ENCODE measurements at regions not wholly inside any gene's neighbourhood (a gene's known extent, or its start where the extent isn't known, plus 50 kb on each side); places are given as distances from the start of the nearest gene placed in this dataset.

DNA sequence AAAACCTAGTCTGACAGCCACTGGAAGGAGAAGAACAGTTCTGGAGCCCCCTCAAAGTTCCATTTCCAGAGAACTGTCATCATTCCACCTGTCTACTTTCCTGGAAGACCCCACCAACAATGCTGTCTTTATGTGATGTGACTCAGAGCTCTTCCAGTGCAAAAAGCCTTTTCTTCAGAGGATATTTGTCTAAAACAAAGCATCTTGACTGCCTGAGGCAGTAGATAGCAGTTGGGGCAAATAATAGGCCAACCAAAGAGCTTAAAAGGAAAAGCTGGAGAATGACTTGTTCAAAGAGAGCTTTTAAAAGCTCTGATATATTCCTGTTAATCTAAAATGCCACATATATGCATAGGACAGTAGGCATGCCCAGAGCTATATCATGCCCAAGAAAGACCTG, 62.6 kb downstream of the MIS18A start:
- DNase-seq: no peak

DNA sequence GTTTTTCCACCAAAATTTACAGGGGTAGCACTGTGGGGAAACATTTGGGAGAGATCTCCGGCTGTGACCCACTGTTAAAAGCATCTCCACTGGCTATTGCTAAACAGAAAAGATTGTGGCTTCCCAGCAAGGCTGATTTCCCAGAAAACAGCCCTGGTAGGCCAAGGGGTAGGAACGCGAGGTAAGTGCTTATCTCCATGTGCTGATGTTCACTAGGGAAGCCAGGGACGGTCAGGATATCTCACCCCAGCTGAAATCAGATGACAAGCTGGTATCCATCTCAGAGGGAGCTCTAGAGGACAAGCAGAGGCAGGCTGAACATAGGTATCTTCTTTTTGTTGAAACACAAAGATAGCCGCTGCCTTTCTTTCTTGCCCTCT, 63.6 kb downstream of the MIS18A start:
- DNase-seq: no peak

DNA sequence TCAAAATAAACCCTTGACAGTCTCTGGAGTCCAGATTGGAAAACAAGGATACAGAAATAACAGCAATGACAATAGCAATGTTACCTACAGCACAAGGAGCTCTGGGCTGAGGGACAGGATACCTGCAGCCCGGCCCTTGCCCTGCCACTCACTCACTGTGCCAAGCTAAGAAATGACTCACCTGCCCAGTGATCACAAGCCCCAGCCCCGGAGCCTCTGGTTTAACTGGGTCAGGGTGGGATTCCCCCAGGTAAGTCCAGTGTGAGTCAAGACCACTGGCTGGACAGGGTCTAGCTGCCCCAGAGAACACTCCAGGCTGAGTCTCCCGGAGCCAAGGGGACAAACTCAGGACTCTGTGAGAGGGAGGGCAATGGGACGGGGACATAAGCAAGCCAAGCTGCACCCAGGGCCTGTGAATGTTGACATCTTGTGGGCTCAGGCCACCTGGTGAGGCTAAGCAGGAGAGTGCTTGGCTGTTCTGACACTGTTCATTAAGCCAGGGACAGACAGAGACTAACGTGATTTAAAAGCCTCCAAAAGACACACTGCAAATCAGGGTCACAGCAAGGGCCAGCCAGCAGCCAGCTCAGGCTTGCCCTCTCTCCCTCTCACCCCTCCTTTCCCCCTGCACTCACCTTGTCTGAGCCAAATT, 64.1 kb downstream of the MIS18A start:
- no peak for DNase-seq

DNA sequence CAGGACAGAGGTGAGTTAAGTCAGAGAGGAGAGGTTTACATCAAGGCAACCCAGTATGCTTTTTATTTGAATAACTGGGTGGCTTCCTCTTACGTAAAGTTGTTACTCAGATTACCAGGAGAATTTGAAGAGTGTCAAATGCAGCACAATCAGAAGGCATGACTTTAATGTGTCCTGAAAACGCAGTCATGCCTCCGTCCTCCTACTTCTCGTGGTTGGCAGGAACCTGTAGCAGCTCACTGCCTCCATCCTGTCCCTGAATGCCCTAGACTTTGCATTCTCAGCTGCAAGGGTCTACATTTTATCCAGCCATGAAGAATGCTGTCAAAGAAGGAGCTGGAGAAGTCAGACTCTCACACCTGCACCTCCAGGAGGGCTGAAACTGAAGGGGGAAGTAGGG, 66.7 kb downstream of the MIS18A start:
- no peak for DNase-seq

DNA sequence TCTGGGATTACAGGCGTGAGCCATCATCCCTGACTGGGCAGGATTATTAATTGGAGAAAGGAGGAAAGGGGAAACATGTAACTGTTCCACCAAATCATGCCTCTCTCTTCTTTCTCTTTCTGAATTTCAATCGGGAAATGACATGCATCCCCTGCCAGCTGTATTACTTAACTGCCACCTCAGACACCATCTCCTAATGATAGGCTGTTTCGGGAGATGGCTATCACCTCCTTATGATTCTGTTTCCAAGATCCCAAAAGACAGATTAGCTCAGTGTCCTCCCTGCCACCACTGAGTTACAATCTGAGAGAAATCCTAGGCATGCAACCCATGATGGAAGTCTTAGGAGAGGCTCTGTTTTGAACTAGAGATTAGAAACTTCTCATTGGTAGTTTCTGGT, 67.5 kb downstream of the MIS18A start:
- no peak for DNase-seq

DNA sequence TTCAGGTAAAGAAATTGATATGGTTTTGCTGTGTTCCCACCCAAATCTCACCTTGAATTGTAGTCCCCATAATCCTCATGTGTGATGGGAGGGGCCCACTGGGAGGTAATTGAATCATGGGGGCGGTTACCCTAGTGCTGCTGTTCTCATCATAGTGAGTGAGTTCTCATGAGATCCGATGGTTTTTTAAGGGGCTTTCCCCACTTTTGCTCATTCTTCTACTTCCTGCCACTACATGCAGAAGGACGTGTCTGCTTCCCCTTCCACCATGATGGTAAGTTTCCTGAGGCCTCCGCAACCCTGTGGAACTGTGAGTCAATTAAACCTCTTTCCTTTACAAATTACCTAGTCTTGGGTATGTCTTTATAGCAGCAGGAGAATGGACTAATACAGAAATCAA, 69.3 kb downstream of the MIS18A start:
- no peak for DNase-seq

DNA sequence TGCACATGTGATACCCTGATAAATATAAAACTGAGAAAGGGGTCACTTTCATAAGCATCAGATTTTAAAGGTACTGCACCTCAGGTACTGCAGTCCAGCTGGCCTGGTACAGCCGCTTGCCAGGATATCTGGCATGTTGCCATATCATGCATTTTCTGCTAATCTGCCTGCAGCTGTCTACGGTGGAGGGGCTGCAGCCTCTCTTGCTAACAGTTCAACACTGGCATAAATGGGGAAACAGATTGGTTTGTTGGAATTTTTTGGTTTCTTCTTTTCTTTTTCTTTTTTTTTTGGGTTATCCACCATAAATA, 71.5 kb downstream of the MIS18A start:
- no peak for DNase-seq

DNA sequence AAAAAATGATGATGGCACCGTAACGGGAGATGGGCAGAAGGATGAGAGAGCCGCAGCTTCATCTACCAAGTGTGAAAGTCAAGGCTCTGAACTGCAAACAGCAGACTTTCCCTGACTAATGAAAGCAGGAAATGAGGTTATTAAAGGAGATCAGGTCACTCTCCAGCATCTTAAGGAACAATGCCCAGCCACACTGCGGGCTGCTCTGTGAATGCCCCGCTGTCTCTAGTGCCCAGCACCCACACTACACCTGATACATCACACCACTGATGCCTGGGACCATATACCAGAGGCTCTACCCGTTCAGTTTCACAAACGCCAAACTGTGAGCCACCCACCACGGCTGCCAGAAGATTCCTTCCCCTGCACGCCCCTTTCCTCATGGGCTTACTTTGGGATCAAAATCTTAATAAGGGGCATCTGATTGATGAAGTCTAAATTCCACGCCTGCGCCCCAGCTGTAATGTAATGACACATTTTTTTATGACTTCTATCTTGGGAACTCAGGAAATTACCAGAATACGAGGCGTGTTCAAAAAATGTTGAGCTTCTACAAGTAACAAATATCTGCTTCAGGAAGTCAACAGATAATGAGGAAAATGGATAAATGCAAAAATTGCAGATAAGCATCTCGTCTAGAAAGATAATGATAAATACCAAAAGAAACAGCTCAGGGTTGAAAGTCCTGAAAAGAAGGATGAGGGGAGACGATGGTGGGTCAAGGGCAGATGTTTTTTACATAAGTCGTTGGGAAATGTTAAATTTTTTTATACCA, 72.0 kb downstream of the MIS18A start:
- no peak for DNase-seq

DNA sequence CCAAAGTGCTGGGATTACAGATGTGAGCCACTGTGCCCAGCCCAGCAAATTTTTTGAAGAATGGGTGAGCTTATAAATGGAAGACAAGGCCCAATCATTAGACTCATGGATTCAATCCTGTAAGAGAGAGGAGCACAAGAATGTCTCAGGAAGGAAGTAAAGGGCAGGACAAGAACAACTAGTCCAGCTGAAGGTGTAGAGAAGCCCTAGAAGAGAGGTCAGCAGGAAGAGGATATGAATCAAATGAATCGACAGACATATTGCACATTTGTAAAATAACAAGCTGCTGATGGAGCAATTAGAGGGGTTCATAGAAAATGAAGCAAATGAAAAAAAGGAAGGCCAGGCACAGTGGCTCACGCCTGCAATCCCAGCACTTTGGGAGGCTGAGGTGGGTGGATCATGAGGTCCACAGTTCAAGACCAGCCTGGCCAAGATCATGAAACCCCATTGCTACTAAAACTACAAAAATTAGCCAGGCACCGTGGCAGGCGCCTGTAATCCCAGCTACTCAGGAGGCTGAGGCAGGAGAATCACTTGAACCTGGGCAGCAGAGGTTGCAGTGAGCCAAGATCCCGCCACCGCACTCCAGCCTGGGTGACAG, 74.9 kb downstream of the MIS18A start:
- no peak for DNase-seq

DNA sequence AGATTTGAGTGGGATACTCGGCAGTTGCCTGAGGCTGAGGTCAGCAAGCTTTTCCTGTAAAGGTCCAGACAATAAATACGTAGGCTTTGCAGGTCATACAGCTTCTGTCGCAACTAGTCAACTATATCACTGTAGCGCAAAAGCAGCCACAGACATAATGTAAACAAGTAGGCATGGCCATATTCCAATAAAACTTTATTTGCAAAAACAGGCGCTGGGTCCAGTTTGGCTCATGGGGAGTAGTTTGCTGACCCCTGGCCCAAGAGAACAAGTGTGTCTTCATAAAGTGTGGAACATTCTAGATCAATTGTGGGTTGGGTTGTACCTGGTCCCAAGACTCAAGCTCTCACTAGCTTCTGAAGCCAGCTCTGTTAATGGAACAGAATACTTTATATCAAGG, 78.8 kb downstream of the MIS18A start:
- no peak for DNase-seq

DNA sequence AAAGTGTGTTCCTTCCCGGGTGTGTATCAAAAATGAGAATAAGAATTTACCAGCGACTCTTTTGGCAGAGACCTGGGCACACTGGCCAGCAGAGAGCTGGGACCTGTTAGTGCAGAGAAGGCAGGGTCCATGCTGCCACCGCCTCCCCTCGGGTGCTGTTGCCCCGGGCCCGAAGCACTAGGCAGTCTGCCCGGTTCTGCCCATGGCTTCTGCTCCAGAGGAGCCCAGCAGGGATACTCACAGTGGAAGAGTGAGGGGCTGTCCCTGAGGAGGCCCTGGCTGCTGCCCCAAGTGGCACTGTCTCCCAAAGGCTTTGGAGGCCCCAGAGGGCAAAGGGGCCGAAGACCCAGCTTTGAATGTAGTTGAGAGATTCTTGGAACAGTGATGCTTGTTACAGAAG, 80.5 kb downstream of the MIS18A start:
- DNase-seq: no peak

DNA sequence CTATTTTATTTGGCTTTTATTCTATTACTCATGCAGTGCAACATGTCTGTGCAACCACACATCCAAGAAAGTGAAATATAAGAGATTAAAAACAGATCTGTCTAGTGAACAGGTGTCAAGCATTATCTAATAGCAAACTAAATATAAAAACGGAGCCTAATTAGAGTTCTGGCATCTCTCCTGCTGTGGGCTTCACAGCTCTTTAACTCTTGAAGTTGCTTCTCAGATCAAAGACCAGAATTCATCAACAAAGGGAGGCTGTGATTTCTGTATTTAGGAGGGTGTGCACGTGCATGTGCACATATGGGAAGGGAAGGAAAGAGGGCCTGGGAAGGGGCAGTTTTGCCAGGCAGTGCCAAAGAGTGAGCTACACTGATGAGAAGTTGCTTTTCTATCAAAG, 81.0 kb downstream of the MIS18A start:
- DNase-seq: no peak

DNA sequence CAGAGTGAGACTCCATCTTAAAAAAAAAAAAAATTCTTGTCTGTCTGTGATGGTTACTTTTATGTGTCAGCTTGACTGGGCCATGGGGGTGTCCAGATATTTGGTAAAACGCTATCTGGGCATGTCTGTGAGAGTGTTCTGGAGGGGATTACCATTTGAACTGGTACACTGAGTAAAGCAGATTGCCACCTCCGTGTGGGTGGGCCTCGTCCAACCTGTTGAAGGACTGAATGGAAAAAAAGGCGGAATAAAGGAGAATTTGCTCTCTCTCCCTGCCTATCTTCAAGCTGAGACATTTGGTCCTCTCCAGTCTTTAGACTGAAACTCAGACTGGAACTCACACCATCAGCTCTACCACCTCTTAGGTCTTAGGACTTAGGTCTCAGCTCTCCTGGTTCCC, 82.8 kb downstream of the MIS18A start:
- no peak for DNase-seq

DNA sequence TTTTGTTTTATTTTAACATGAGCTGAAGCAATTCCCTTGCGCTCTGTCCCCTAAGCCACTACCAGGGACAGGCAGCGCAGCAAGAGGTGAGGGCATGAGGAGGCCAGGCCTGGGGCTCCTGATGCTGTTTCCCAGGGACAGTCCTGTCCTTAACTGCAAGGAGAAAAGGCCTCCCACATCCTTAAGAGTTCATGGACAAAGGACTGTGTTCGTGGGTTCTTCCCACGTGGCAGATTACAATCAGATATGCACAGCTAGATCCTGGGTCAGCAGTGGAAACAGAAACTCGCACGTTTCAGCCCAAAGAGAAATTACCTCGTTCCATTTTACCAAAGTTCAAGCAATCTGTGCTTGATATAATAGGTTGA, 85.8 kb downstream of the MIS18A start:
- DNase-seq: no peak

DNA sequence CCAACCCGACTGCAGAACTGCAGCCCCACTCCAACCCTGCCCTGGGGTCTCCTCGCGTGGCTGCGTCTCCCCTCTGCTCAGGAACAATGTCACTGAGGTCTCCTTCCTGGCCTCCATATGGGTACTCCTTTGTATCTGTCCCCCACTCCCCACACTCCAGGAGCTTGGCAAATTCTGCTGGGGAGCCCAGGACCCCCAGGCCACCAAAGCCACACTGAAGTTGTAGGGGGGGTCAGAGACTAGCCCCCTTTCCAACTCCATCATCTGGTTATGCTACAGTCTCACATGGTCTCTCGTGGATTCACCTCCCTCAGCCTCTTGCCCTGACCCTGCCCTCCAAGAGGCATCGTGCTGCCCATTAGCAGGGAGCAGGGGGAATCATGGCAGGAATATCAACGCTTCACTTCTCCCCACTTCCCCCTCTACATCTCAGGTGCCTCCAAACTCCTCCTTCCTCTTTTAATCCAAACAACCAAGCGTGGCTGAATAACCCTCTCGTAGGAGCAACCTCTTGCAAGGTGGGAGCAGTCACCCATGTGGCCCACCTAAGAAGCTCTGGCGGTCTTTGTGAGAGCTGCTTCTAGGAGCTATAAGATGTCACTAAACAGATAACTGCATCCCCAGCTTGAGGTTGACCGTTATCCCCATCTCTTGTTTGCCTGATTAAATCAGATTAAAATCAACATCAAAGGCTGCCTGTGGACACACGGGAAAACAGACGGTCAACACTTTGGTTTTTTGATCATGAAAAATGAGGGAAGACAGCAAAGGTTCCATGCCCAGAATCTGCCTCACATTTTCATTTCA, 86.4 kb downstream of the MIS18A start:
- no peak for DNase-seq

DNA sequence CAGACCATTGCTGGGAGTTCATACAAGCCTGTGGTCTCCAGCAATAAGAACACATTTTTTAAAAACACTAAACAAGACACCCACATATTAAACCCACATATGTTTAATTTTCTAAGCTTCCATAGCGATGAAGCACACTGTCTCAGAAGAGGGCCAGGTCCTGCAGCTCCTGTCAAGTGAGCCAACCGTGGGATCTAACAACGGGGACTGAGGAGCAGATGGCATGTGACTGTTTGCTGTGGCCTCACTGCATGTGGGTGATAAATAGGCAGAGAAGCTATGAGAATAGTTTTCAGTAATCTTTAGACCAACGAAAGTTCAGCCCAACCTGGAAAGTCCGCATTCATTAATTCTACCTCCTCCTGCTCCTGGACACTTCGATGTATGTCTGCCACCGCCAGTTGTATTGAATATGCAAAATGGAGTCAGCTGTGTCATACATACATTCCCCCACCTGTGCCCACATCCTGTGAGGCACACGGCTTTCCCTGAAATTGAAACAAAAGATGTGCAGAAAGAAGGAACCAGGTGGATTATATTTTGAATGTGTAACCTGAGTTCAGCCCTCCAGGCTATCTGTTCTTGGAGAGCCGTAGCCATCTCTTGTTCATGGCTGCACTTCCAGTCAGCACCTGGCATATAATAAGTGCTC, 88.2 kb downstream of the MIS18A start:
- DNase-seq: no peak

DNA sequence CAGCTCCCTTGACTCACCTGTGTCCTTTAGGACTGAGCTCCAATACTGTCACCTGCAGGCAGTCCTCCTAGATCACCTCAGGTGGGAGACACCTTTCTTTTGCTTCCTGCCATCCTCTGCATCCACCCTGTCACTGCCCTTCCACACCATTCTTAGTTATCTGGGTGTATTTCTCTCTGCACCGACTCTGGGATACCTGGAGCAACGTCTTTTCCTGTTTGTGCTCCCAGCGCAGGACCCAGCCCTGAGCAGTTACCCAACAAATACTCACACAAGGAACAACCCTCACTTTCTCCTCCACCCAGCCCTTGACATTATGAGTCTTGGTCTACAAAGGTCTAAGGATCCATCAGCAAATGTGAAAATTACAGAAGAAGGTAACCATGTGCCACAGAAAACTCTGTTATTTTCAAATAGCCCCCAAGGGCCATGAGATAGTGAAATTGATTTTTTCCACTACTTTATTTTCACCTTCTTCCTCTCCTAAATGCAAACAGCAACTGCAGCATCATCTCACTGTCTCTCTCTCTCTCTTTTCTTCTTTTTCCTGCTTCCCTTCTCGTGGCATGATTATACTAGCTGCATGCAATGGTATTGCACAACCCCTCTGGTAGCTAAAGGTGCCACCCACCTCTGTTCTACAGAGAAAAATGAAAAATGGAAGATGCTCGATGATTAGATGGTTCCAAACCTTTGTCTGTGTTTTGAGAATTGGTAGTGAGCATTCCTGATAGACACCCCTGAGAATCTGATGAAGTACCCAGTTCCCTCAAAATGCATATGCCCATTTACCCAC, 89.0 kb downstream of the MIS18A start:
- no peak for DNase-seq

DNA sequence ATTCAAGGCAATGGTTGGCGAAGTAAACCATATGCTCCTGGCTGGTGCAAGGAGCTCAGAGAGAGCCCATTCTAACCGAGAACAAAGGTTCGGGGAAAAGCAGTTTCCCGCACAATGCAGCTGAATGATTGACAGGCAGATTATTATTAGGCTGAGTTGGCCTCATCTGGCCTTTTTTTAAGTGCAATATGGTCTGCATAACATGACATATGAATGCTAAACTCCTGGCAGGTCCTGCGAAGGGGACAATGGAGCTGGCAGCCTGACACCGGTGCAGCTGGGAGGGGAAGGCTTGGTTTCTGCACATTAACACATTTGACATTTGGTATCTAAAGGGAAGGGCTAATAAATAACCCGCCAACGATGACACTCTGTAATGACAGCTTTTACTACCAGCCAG, 92.0 kb downstream of the MIS18A start:
- DNase-seq: no peak

DNA sequence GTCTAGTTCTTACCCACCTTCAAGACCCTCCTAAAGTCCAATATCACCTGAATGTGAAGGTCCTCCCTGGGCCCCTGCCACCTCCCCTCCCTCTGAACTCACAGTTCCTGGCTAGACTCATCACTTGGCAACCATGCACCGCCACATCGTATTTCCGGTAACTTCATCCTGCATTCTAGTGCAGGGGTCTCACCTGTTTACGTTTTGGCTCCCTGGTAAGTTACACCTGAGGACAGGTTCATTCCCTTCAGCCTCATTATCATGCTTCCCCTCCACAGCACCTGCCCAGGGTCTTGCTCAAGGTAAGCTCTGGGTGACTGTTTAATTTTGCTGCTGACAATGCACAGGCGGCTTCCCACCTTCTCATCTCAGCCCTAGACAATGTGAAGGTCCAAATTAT, 93.1 kb downstream of the MIS18A start:
- DNase-seq: no peak

DNA sequence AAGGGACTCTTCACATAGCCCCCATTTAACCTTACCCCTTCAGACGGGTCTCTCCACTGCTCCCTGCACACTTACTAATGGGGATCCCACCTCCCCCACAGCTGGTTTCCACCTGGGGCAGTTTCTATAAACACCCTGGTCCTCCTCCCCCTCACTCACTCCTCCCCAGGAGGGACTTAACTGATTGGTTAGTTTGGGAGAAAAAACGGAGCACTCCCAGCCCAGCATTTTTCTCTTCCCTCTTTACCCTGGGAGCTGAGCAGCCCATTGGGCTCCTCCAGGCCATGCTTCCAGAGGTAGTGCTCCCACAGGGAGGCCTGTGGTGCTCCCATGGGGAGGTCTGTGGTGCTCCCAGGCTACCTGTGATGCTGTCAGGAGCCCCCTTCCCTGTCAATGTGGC, 93.7 kb downstream of the MIS18A start:
- DNase-seq: no peak

DNA sequence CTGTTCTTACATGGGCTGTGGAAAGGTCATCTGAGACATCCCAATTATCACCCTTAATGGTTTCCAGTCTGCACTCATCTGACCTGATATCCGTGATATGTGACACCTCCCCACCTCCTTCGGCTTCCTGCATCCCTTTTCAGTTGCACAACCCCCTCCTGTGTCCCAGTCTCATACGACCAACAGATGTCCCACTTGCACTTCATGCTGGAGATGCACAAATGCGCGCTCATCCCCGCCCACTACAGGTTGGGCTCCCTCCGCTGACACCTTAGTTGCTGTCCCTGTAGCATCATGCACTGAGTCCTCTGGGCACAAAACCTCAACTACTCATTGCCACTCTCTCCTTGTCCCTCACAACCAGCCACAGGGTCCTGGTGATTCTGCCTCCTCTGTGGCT, 94.4 kb downstream of the MIS18A start:
- no peak for DNase-seq

DNA sequence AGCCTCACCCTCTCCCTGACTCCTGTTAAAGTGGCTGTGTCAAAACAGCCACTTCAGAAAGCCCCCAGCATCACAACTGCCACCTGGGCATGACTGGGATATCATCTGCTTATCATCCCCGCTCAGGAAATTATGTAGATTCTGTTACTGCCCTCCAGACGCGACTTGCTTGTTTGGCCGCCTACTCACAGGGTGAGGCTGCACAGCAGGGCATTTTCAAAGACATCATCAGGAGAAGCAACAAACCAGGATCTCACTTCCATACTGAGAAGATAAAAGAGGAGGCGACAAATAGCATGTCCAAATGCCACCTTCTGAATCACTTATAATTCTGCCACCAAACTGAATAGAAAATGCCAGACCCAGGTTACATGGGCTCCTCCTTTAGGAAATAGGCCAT, 94.8 kb downstream of the MIS18A start:
- no peak for DNase-seq

DNA sequence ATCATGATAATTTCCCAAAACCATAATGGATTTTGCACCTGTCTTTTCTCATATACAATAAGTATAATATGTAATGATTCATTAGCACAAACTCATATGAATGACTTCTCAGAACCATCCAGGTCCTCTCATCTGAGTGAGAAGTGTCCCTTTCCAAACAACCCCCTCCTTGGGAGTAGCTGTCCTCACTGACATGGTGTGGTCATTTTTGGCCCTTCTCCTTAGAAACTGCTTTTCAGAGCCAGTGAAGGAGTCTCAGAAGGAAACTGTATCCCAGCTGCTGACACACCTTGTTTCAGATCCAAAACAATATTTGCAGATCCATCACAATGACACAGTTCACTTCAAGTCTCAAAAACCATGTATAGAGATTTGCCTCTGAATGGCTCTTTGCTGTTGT, 95.5 kb downstream of the MIS18A start:
- DNase-seq: no peak

Measured in activated CD4-positive, alpha-beta T cell treated with anti-CD3 and anti-CD28 coated beads, Interleukin-10, Interleukin-2, amounts not matched to agents 100 ng/mL and 50 ng/mL, durations not matched to agents 16 hours and 8 hours (primary cell).